ENCODE measurements at regions not wholly inside any gene's neighbourhood (a gene's known extent, or its start where the extent isn't known, plus 50 kb on each side); places are given as distances from the start of the nearest gene placed in this dataset.

DNA sequence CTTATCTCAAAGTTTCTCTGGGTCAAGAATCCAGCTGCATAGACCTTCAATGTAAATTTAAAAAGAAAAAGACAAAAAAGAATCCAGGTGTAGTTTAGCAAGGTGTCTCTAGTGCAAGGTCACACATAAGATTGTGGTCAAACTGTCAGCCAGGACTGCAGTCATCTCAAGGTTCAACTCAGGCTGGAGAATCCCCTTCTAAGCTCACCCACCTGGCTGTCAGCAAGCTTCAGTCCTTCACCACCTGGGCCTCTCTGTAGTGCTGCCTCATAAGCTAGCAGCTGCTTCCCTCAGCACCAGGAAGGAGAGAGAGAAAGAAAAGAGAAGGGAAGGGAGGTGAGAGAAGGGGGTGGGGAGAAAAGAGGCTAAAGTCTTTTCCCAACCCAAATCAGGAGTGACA is 146.7 kb downstream of the ACTL7B start:
- no peak for DNase-seq (ENCODE audit: low spot score)
- intact Hi-C loops (cut with micrococcal nuclease; ENCODE audit: unreplicated experiment): no loop called here
- no peak overlapping the region for H2AFZ ChIP-seq (ENCODE audit: low read length)
- TF ChIP-seq CSRNP2 (CRISPR knock-in tag; conservative IDR thresholded peaks at IDR 0.05; ENCODE audit: low read depth): no peak
- TF ChIP-seq MEF2D (CRISPR knock-in tag; IDR thresholded peaks at IDR 0.05): no peak
- no peak for TF ChIP-seq ATF7 (IDR thresholded peaks at IDR 0.05)
- no peak for TF ChIP-seq ATF7 (CRISPR knock-in tag; IDR thresholded peaks at IDR 0.05)
- TF ChIP-seq ZNF674 (CRISPR knock-in tag; IDR thresholded peaks at IDR 0.05; ENCODE audit: low read depth): no peak
- TF ChIP-seq ZNF431 (CRISPR knock-in tag; IDR thresholded peaks at IDR 0.05; ENCODE audit: borderline replicate concordance, low read depth): no peak
- no peak for TF ChIP-seq KDM6A (CRISPR knock-in tag; IDR thresholded peaks at IDR 0.05; ENCODE audit: low read depth)
- TF ChIP-seq SCMH1 (CRISPR knock-in tag; IDR thresholded peaks at IDR 0.05; ENCODE audit: borderline replicate concordance): no peak
- BruUV-seq (replicated peaks): no TSS peak
- no peaks in the 10 kb centered on the region for H3K36me3 ChIP-seq (replicated peaks in 1 of 2; ENCODE audit: control insufficient read depth in 1 of 2, insufficient read depth in 2 of 2, low read length in 2 of 2)
- H3K79me2 ChIP-seq (ENCODE audit: insufficient read depth, low read length): no peaks in the 10 kb centered on the region
- ChIA-PET POLR2A (no interaction called here), CTCF (ENCODE audit: low intra/inter-chr PET ratio, low total read pairs) (no interaction called here)
- H3K27me3 ChIP-seq (ENCODE audit: control insufficient read depth in 1 of 2, insufficient read depth in 2 of 2, low read length in 2 of 2): peaks cover 0 to 4% of the 10 kb centered on the region in 2 experiments; a peak in 1 of 5 replicates
- no peaks in the 10 kb centered on the region for H3K4me1 ChIP-seq (ENCODE audit: insufficient read depth, low read length)
- H3K4me2 ChIP-seq (ENCODE audit: low read depth, low read length): no peak overlapping the region
- H3K4me3 ChIP-seq (replicated peaks in 1 of 3; ENCODE audit: insufficient read depth in 1 of 3, low read depth in 2 of 3, low read length in 3 of 3): no peak overlapping the region
- H3K9me3 ChIP-seq (ENCODE audit: low read length): no peaks in the 10 kb centered on the region
- no peak for FAIRE-seq
- no peak for ATAC-seq
- H4K20me1 ChIP-seq (ENCODE audit: insufficient read depth, low read length): no peaks in the 10 kb centered on the region
- H3K27ac ChIP-seq (ENCODE audit: extremely low read length, insufficient read depth, low read length): no peak overlapping the region
- H3K9ac ChIP-seq (ENCODE audit: insufficient read depth, low read depth, low read length): no peak overlapping the region
- in situ Hi-C loops (cut with HindIII; ENCODE audit: extremely low pct_ligation_motif_present, low pct_unique_long_range_greater_than_20kb): no loop called here

DNA sequence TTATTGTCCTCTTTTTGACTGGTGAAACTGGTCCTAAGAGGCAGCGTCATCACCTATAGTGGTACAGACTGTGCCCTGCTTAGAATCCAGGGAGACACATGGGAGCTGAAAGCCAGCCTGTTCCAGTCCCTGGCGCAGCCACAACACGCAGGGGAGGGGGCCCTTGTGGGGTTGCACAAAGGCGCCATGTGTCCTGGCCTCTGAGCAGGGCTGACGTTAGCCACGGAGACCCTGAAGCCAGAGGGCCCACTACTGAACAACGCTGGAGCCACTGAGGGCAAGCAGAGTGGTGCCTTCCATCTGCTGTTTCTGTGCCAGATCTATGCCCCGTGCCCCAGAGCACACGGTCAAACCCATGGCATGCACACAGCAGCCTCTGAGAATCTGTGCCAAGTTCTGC is 147.3 kb downstream of the ACTL7B start:
- no peak overlapping the region for H3K4me3 ChIP-seq (replicated peaks in 1 of 3; ENCODE audit: insufficient read depth in 1 of 3, low read depth in 2 of 3, low read length in 3 of 3)
- no peaks in the 10 kb centered on the region for H3K9me3 ChIP-seq (ENCODE audit: low read length)
- H3K4me1 ChIP-seq (ENCODE audit: insufficient read depth, low read length): no peaks in the 10 kb centered on the region
- no peaks in the 10 kb centered on the region for H4K20me1 ChIP-seq (ENCODE audit: insufficient read depth, low read length)
- in situ Hi-C loops (cut with HindIII; ENCODE audit: extremely low pct_ligation_motif_present, low pct_unique_long_range_greater_than_20kb): no loop called here
- no peak for FAIRE-seq
- H3K79me2 ChIP-seq (ENCODE audit: insufficient read depth, low read length): no peaks in the 10 kb centered on the region
- ChIA-PET CTCF (ENCODE audit: low intra/inter-chr PET ratio, low total read pairs) (no interaction called here), POLR2A (no interaction called here)
- intact Hi-C loops (cut with micrococcal nuclease; ENCODE audit: unreplicated experiment): no loop called here
- WGBS (ENCODE audit: low lambda C conversion rate): 19% methylated on average over 4 of the region's 9 CpGs
- H3K27me3 ChIP-seq (ENCODE audit: control insufficient read depth in 1 of 2, insufficient read depth in 2 of 2, low read length in 2 of 2): peaks cover 0 to 4% of the 10 kb centered on the region in 2 experiments; a peak in 1 of 5 replicates
- no peak overlapping the region for H3K9ac ChIP-seq (ENCODE audit: insufficient read depth, low read depth, low read length)
- no peak for ATAC-seq
- DNase-seq (ENCODE audit: low spot score): no peak
- H3K36me3 ChIP-seq (replicated peaks in 1 of 2; ENCODE audit: control insufficient read depth in 1 of 2, insufficient read depth in 2 of 2, low read length in 2 of 2): no peaks in the 10 kb centered on the region
- BruUV-seq (replicated peaks): no TSS peak
- no peak overlapping the region for H2AFZ ChIP-seq (ENCODE audit: low read length)
- no peak overlapping the region for H3K27ac ChIP-seq (ENCODE audit: extremely low read length, insufficient read depth, low read length)
- H3K4me2 ChIP-seq (ENCODE audit: low read depth, low read length): no peak overlapping the region
- TF ChIP-seq KDM3A (CRISPR knock-in tag; IDR thresholded peaks at IDR 0.05; ENCODE audit: low read depth) (no peak), ZNF800 (CRISPR knock-in tag; IDR thresholded peaks at IDR 0.05) (no peak), KLF9 (CRISPR knock-in tag; IDR thresholded peaks at IDR 0.05; ENCODE audit: low read depth) (no peak), SOX5 (CRISPR knock-in tag; IDR thresholded peaks at IDR 0.05; ENCODE audit: borderline replicate concordance) (no peak), DPF2 (CRISPR knock-in tag; IDR thresholded peaks at IDR 0.05; ENCODE audit: borderline replicate concordance, low read depth) (no peak), NR0B2 (CRISPR knock-in tag; IDR thresholded peaks at IDR 0.05) (no peak)
- TF ChIP-seq, protein P1, sequence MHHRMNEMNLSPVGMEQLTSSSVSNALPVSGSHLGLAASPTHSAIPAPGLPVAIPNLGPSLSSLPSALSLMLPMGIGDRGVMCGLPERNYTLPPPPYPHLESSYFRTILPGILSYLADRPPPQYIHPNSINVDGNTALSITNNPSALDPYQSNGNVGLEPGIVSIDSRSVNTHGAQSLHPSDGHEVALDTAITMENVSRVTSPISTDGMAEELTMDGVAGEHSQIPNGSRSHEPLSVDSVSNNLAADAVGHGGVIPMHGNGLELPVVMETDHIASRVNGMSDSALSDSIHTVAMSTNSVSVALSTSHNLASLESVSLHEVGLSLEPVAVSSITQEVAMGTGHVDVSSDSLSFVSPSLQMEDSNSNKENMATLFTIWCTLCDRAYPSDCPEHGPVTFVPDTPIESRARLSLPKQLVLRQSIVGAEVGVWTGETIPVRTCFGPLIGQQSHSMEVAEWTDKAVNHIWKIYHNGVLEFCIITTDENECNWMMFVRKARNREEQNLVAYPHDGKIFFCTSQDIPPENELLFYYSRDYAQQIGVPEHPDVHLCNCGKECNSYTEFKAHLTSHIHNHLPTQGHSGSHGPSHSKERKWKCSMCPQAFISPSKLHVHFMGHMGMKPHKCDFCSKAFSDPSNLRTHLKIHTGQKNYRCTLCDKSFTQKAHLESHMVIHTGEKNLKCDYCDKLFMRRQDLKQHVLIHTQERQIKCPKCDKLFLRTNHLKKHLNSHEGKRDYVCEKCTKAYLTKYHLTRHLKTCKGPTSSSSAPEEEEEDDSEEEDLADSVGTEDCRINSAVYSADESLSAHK (CRISPR knock-in tag; IDR thresholded peaks at IDR 0.05; ENCODE audit: borderline replicate concordance): no peak

Measured in HepG2 (cell line).